ENCODE measurements at regions not wholly inside any gene's neighbourhood (a gene's known extent, or its start where the extent isn't known, plus 50 kb on each side); places are given as distances from the start of the nearest gene placed in this dataset.

GRCh38 chr3:182699550-182700170 is 93.6 kb upstream of the ATP11B start:
- H3K4me3 ChIP-seq (ENCODE audit: low read depth, low read length), result no peak overlapping the region
- H3K27ac ChIP-seq (ENCODE audit: low read depth), result no peak overlapping the region
- DNase-seq (ENCODE audit: extremely low spot score), result no peak
- H3K4me1 ChIP-seq (ENCODE audit: insufficient read depth), result no peaks in the 10 kb centered on the region
- H3K36me3 ChIP-seq (ENCODE audit: insufficient read depth), result no peaks in the 10 kb centered on the region
- 70% methylated on average over 2 of the region's 2 CpGs for WGBS

GRCh38 chr3:182702216-182702615 is 91.1 kb upstream of the ATP11B start:
- 31% methylated on average over 1 of the region's 1 CpG for WGBS
- Histone ChIP-seq H3K36me3 (ENCODE audit: insufficient read depth) (no peaks in the 10 kb centered on the region), H3K4me1 (ENCODE audit: insufficient read depth) (no peaks in the 10 kb centered on the region), H3K27ac (ENCODE audit: low read depth) (no peak overlapping the region), H3K4me3 (ENCODE audit: low read depth, low read length) (no peak overlapping the region)
- DNase-seq (ENCODE audit: extremely low spot score), result no peak

DNA sequence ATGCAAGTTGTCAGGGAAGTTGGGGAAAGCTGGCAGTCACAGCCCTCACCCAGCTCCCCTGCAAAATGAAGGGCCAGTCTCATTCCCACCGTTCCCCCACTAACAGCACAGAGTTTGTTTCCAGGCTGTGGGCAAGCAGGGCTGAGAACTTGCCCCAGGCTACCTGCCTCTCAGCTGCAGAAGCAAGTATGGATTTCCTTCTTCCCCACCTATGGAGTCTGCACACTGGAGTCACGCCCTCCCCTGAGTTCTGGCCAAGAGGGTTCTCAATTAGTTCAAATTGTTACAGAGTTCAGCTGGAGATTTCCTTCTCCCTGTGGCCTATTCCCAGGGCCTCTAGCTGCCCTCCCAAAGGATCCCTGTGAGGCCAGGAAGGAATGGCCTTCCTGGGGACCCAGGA is 90.1 kb upstream of the ATP11B start:
- no peaks in the 10 kb centered on the region for H3K36me3 ChIP-seq (ENCODE audit: insufficient read depth)
- H3K4me3 ChIP-seq (ENCODE audit: low read depth, low read length), result no peak overlapping the region
- no peak overlapping the region for H3K27ac ChIP-seq (ENCODE audit: low read depth)
- WGBS, result 85% methylated on average over 2 of the region's 2 CpGs
- H3K4me1 ChIP-seq (ENCODE audit: insufficient read depth), result no peaks in the 10 kb centered on the region
- no peak for DNase-seq (ENCODE audit: extremely low spot score)

GRCh38 chr3:182704926-182705325 is 88.4 kb upstream of the ATP11B start:
- no peak for DNase-seq (ENCODE audit: extremely low spot score)
- Histone ChIP-seq H3K4me1 (ENCODE audit: insufficient read depth) (no peaks in the 10 kb centered on the region), H3K36me3 (ENCODE audit: insufficient read depth) (no peaks in the 10 kb centered on the region), H3K4me3 (ENCODE audit: low read depth, low read length) (no peak overlapping the region), H3K27ac (ENCODE audit: low read depth) (no peak overlapping the region)
- WGBS, result 65% methylated on average over 4 of the region's 4 CpGs

- no peak overlapping the region for H3K4me3 ChIP-seq (ENCODE audit: low read depth, low read length)
- DNase-seq (ENCODE audit: extremely low spot score), result no peak
- H3K36me3 ChIP-seq (ENCODE audit: insufficient read depth), result no peaks in the 10 kb centered on the region
- H3K4me1 ChIP-seq (ENCODE audit: insufficient read depth), result no peaks in the 10 kb centered on the region
- H3K27ac ChIP-seq (ENCODE audit: low read depth), result no peak overlapping the region
- WGBS, result 41% methylated on average over 1 of the region's 1 CpG
Observed at GRCh38 chr3:182708810-182709209, 84.5 kb upstream of the ATP11B start.

DNA sequence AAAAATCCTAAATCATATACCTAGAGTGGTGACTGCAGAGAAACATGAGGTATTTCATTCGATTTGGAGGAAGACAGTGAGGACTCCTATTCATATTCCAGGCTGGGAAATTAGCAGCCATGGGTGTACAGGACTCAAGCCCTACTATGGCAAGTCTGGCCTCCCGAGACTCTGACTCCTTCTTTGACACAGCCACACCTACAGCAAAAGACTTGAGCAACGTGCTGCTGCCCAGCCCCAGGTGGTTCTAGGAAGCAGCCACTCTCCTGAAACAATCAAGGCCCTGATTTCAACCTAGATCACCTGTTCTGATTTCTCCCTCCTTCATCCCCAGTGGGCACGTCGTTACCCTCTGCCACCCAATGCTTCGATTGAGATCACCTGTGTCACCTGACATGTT is 84.0 kb upstream of the ATP11B start:
- H3K4me1 ChIP-seq (ENCODE audit: insufficient read depth), result no peaks in the 10 kb centered on the region
- H3K4me3 ChIP-seq (ENCODE audit: low read depth, low read length), result no peak overlapping the region
- H3K27ac ChIP-seq (ENCODE audit: low read depth), result no peak overlapping the region
- 77% methylated on average over 6 of the region's 6 CpGs for WGBS
- no peaks in the 10 kb centered on the region for H3K36me3 ChIP-seq (ENCODE audit: insufficient read depth)
- no peak for DNase-seq (ENCODE audit: extremely low spot score)

DNA sequence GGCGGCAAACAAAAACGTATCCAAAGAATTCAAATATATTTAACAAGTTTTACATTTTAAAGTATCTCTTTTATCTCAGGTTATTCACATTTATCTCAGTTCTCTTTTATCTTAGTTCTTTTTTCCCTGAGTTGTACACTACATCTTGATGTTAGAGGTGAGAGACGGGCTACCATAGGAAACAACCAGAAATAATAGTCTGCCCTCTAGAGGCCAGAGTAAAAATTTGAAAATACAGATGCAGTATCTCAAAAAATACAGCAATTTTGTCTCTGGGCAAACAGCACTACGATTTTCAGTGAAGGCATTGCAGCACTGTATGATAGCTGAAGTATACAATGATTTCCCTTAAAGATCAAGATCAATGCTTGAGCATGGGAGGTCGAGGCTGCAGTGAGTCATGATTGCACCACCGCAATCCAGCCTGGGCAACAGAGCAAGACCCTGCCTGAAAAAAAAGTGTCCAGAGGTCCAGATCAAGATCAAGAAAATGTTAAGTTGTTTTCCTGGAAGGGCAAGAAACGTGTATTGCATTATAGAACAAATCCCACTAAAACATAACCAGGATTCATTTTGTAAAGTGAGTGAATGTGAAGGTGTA is 82.6 kb upstream of the ATP11B start:
- Histone ChIP-seq H3K36me3 (ENCODE audit: insufficient read depth) (no peaks in the 10 kb centered on the region), H3K27ac (ENCODE audit: low read depth) (no peak overlapping the region), H3K4me1 (ENCODE audit: insufficient read depth) (no peaks in the 10 kb centered on the region), H3K4me3 (ENCODE audit: low read depth, low read length) (no peak overlapping the region)
- 42% methylated on average over 7 of the region's 7 CpGs for WGBS
- no peak for DNase-seq (ENCODE audit: extremely low spot score)

DNA sequence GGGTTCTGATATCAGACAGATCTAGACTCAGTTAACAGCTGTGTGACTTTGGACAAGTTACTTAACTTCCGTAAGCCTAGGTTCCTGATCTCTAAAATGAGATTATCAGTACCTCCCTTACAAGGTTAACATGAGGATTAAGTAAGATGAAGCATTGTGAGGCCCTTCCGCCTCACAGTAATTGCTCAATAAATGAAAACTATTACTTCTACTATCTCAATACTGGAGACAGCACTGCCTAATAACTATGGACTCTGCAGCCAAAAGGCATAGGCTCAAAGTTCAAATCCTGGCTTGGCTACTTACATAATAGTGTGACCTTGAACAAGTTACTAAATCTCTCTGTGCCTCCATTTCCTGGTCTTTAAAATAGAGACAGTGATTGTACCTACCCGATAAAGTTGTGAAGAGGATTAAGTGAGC is 82.0 kb upstream of the ATP11B start:
- H3K36me3 ChIP-seq (ENCODE audit: insufficient read depth), result no peaks in the 10 kb centered on the region
- DNase-seq (ENCODE audit: extremely low spot score), result no peak
- 67% methylated on average over 3 of the region's 3 CpGs for WGBS

GRCh38 chr3:182711853-182712252 is 81.5 kb upstream of the ATP11B start:
- Histone ChIP-seq H3K36me3 (ENCODE audit: insufficient read depth) (no peaks in the 10 kb centered on the region), H3K27ac (ENCODE audit: low read depth) (no peak overlapping the region), H3K4me1 (ENCODE audit: insufficient read depth) (no peaks in the 10 kb centered on the region), H3K4me3 (ENCODE audit: low read depth, low read length) (no peak overlapping the region)
- WGBS, result 80% methylated on average over 2 of the region's 2 CpGs
- DNase-seq (ENCODE audit: extremely low spot score), result no peak

More for the DNA sequence above, 82.0 kb upstream of the ATP11B start:
- no peak overlapping the region for H3K4me3 ChIP-seq (ENCODE audit: low read depth, low read length)
- no peak overlapping the region for H3K27ac ChIP-seq (ENCODE audit: low read depth)
- no peaks in the 10 kb centered on the region for H3K4me1 ChIP-seq (ENCODE audit: insufficient read depth)

- no peak overlapping the region for H3K4me3 ChIP-seq (ENCODE audit: low read depth, low read length)
- 81% methylated on average over 3 of the region's 3 CpGs for WGBS
- H3K4me1 ChIP-seq (ENCODE audit: insufficient read depth), result no peaks in the 10 kb centered on the region
- no peak overlapping the region for H3K27ac ChIP-seq (ENCODE audit: low read depth)
- H3K36me3 ChIP-seq (ENCODE audit: insufficient read depth), result no peaks in the 10 kb centered on the region
- DNase-seq (ENCODE audit: extremely low spot score), result no peak
Observed at GRCh38 chr3:182713111-182713510, 80.2 kb upstream of the ATP11B start.

GRCh38 chr3:182713743-182714517 is 79.4 kb upstream of the ATP11B start:
- Histone ChIP-seq H3K4me3 (ENCODE audit: low read depth, low read length) (no peak overlapping the region), H3K36me3 (ENCODE audit: insufficient read depth) (no peaks in the 10 kb centered on the region), H3K27ac (ENCODE audit: low read depth) (no peak overlapping the region), H3K4me1 (ENCODE audit: insufficient read depth) (no peaks in the 10 kb centered on the region)
- 44% methylated on average over 4 of the region's 4 CpGs for WGBS
- DNase-seq (ENCODE audit: extremely low spot score), result no peak

DNA sequence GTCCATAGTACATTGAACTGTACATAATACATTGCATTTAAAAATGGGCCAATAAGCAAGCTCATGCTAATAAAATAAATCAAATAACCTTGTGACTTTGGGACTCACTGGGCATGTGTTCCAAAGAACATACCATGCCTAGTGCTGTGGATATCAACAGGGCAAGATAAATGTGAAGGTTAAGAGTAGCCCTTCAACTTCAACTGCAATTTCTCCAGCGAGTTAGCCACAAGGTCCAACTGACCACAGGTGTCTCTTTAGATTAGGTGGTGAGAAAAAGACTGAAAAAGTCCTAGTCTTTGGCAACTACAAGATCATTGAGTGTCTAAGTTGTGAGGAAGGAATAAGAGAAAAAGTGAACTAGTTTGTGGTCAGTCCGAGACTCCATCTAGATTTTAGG is 78.3 kb upstream of the ATP11B start:
- Histone ChIP-seq H3K4me1 (ENCODE audit: insufficient read depth) (no peaks in the 10 kb centered on the region), H3K36me3 (ENCODE audit: insufficient read depth) (no peaks in the 10 kb centered on the region), H3K27ac (ENCODE audit: low read depth) (no peak overlapping the region), H3K4me3 (ENCODE audit: low read depth, low read length) (no peak overlapping the region)
- WGBS, result 93% methylated on average over 2 of the region's 2 CpGs
- DNase-seq (ENCODE audit: extremely low spot score), result no peak

DNA sequence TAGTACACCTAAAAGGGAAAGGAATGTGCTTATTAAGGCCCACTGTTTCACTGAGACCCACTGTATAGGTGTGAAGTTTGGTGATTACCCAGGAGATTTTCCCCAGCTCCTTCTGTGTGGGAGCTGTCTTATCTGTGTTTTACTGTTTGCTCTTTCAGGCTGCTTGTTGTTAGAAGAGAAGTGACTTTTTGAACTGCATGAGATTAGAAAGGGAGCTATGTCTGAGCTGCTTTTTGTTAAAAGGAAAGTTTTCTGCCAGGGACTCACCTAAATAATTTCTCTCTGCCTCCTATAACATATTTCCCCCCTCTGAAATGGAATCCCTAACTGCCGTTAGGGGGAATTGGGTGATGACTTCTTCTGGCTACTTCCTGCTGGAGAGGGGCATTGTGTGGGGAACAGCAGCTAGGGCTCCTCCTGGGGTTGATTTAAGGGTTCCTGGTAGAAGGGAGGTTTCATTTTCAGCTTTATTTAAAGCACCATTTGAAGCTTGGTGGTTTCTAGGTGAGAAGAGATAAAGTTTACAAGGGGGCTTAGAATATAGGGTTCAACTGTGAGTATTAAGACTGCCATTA is 77.1 kb upstream of the ATP11B start:
- no peak overlapping the region for H3K4me3 ChIP-seq (ENCODE audit: low read depth, low read length)
- WGBS, result 37% methylated on average over 1 of the region's 1 CpG
- DNase-seq (ENCODE audit: extremely low spot score), result no peak
- H3K27ac ChIP-seq (ENCODE audit: low read depth), result no peak overlapping the region
- H3K36me3 ChIP-seq (ENCODE audit: insufficient read depth), result no peaks in the 10 kb centered on the region
- no peaks in the 10 kb centered on the region for H3K4me1 ChIP-seq (ENCODE audit: insufficient read depth)

DNA sequence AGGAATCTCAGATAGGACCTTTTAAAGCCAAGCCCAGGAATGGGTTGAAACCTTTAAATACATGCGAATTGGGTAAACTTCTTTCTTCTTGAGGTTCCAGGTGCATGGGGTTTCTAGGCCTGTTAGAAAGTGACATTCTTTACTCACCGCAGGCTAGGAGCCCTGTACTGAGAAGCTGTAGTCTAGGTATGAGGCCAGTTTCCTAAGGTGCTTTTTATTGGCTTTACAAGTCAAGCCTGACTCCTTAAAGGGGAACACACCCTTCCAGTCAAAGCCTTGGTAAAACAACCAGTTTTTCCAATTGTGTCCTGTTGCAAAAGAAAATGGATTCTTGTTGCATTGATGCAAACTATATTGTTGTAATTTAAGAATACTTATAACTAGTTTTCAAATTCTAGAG is 76.1 kb upstream of the ATP11B start:
- 73% methylated on average over 2 of the region's 2 CpGs for WGBS
- DNase-seq (ENCODE audit: extremely low spot score), result no peak
- Histone ChIP-seq H3K27ac (ENCODE audit: low read depth) (no peak overlapping the region), H3K36me3 (ENCODE audit: insufficient read depth) (no peaks in the 10 kb centered on the region), H3K4me3 (ENCODE audit: low read depth, low read length) (no peak overlapping the region), H3K4me1 (ENCODE audit: insufficient read depth) (no peaks in the 10 kb centered on the region)
